K562 (cell line): ENCODE measurements at regions not wholly inside any gene's neighbourhood (a gene's known extent, or its start where the extent isn't known, plus 50 kb on each side); places are given as distances from the start of the nearest gene placed in this dataset.

Experiments
- EGR1 ChIP-seq: fragments of 450-650 bp; conservative IDR thresholded peaks from 2 replicates; pipeline ENCODE4 v1.6.1; 2017; ENCODE audit warnings: mild to moderate bottlenecking
- HNRNPL ChIP-seq: fragments of 200-400 bp; formaldehyde crosslinking; IDR thresholded peaks from 2 replicates; pipeline ENCODE4 v1.6.1; 2017; ENCODE audit warnings: low read depth, mild to moderate bottlenecking, low read length
- MAFF ChIP-seq: IDR thresholded peaks from 2 replicates; pipeline ENCODE4 v1.6.1; 2012; ENCODE audit warnings: low read length, improper control_type of control experiment
- MLX ChIP-seq, 2 experiments: fragments of 450-650 bp in 1 of 2; sonication (generic) in 1 of 2; formaldehyde crosslinking; conservative IDR thresholded peaks; 2 replicates each; pipeline versions ENCODE4 v1.4.0 to v1.8.1; 2020 to 2022; ENCODE audit warnings: mild to moderate bottlenecking in 1 of 2, missing genetic modification reagents in 1 of 2
- MXD1 ChIP-seq: fragments of 250-450 bp; sonication (Bioruptor Pico); IDR thresholded peaks from 2 replicates; pipeline ENCODE4 v1.8.0; 2021; ENCODE audit warnings: borderline replicate concordance, mild to moderate bottlenecking, moderate library complexity; ENCODE audit not compliant: poor library complexity, severe bottlenecking
- ZBTB11 ChIP-seq, 3 experiments: fragments of 200-800 bp in 1 of 3; fragments of 250-450 bp in 1 of 3; fragments of 450-650 bp in 1 of 3; sonication (Bioruptor Pico) in 1 of 3; sonication (Bioruptor generic) in 1 of 3; formaldehyde crosslinking in 1 of 3; IDR thresholded peaks; 2 replicates each; pipeline versions ENCODE4 v1.6.1 to v1.8.0; 2016 to 2022; ENCODE audit warnings: mild to moderate bottlenecking in 2 of 3, missing genetic modification characterization in 2 of 3, missing compliant biosample characterization in 1 of 3, moderate library complexity in 1 of 3
- ZNF239 ChIP-seq: fragments of 250-450 bp; sonication (Bioruptor Pico); IDR thresholded peaks from 2 replicates; pipeline ENCODE4 v1.4.0; 2020; ENCODE audit warnings: mild to moderate bottlenecking
- ZNF507 ChIP-seq: conservative IDR thresholded peaks from 2 replicates; pipeline ENCODE4 v1.6.1; 2017; ENCODE audit warnings: missing genetic modification characterization, missing compliant biosample characterization

GRCh38 chr1:60950224-60951063, 131.9 kb upstream of the NFIA start (continued):
- TF ChIP-seq EGR1 (no peak), ZNF507 (no peak), MXD1 (CRISPR knock-in tag) (no peak), HNRNPL (no peak), ZBTB11 (CRISPR knock-in tag; IDR thresholded peaks at IDR 0.05) (no peak), MAFF (no peak), ZNF239 (no peak), MLX (CRISPR knock-in tag; conservative IDR thresholded peaks at IDR 0.05) (no peak)
